ENCODE measurements at regions not wholly inside any gene's neighbourhood (a gene's known extent, or its start where the extent isn't known, plus 50 kb on each side); places are given as distances from the start of the nearest gene placed in this dataset.

- TF ChIP-seq POLR2A (IDR thresholded peaks at IDR 0.05) (no peak), CTCF (IDR thresholded peaks at IDR 0.05) (no peak)
Observed at GRCh38 chr6:12440981-12441380, 150.8 kb downstream of the EDN1 start.

All from testis (tissue), 2 donors.